Liver (tissue), 3 donors: ENCODE measurements at regions not wholly inside any gene's neighbourhood (a gene's known extent, or its start where the extent isn't known, plus 50 kb on each side); places are given as distances from the start of the nearest gene placed in this dataset.

Experiments
- CTCF ChIP-seq: fragments of 150-350 bp; IDR thresholded peaks from 2 replicates; pipeline ENCODE4 v1.5.1; 2017; ENCODE audit warnings: improper control_type of control experiment, low read depth, low read length; ENCODE audit not compliant: missing input control
- FOXA1 ChIP-seq: IDR thresholded peaks from 2 replicates; pipeline ENCODE4 v1.6.1; 2016; ENCODE audit warnings: antibody characterized with exemption
- GABPA ChIP-seq, 2 donors: IDR thresholded peaks in 1 of 2; conservative IDR thresholded peaks in 1 of 2; 2 replicates each; pipeline ENCODE4 v1.6.1; 2016; ENCODE audit warnings: antibody characterized with exemption in 2 of 2, mild to moderate bottlenecking in 1 of 2, moderate library complexity in 1 of 2
- HNF4A ChIP-seq, 2 donors: conservative IDR thresholded peaks; 2 replicates each; pipeline ENCODE4 v1.6.1; 2016; ENCODE audit warnings: antibody characterized with exemption in 2 of 2, mild to moderate bottlenecking in 2 of 2
- JUND ChIP-seq, 2 donors: IDR thresholded peaks; 2 replicates each; pipeline ENCODE4 v1.6.1; 2016; ENCODE audit warnings: antibody characterized with exemption in 2 of 2
- RAD21 ChIP-seq, 2 donors: IDR thresholded peaks; 2 replicates each; pipeline ENCODE4 v1.6.1; 2016; ENCODE audit warnings: antibody characterized with exemption in 2 of 2, mild to moderate bottlenecking in 2 of 2
- REST ChIP-seq: IDR thresholded peaks from 2 replicates; pipeline ENCODE4 v1.6.1; 2016; ENCODE audit warnings: antibody characterized with exemption, mild to moderate bottlenecking
- RXRA ChIP-seq, 2 donors: IDR thresholded peaks; 2 replicates each; pipeline ENCODE4 v1.6.1; 2017 to 2018; ENCODE audit warnings: antibody characterized with exemption in 2 of 2, mild to moderate bottlenecking in 1 of 2
- SP1 ChIP-seq: IDR thresholded peaks from 2 replicates; pipeline ENCODE4 v1.6.1; 2018; ENCODE audit warnings: antibody characterized with exemption, mild to moderate bottlenecking
- YY1 ChIP-seq: IDR thresholded peaks from 2 replicates; pipeline ENCODE4 v1.6.1; 2016; ENCODE audit warnings: antibody characterized with exemption, mild to moderate bottlenecking
- donor health status: healthy.
- donor health status: healthy.

DNA sequence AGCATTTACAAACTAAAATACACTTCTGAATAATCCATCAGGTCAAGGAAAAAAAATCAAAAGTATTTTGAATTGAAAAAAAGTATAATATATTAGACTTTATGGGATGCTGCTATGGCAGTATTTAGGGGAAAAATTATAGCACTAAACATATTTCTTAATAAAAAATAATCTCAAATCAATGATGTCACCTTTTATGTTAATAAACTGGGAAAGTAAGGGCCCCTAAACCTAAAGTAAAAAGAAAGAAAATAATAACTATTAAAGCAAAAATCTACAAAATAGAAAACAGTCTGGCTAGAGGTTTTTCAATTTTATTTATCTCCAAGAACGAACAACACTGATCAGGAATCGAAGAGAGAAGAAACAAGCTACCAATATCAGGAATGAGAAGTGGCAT is 160.8 kb upstream of the PLXNA2 start:
- TF ChIP-seq YY1, result no peak
- TF ChIP-seq CTCF, result no peak
- TF ChIP-seq RAD21 (IDR thresholded peaks at IDR 0.05), result no peak
- TF ChIP-seq SP1, result no peak
- no peak for TF ChIP-seq JUND (IDR thresholded peaks at IDR 0.05)
- no peak for TF ChIP-seq FOXA1
- TF ChIP-seq GABPA (IDR thresholded peaks at IDR 0.05 in 1 of 2, conservative IDR thresholded peaks at IDR 0.05 in 1 of 2), result no peak
- no peak for TF ChIP-seq HNF4A (conservative IDR thresholded peaks at IDR 0.05)
- no peak for TF ChIP-seq REST
- TF ChIP-seq RXRA (IDR thresholded peaks at IDR 0.05), result no peak
